ENCODE measurements at regions not wholly inside any gene's neighbourhood (a gene's known extent, or its start where the extent isn't known, plus 50 kb on each side); places are given as distances from the start of the nearest gene placed in this dataset.
"Not testable (repeated sequence)": the region's sequence is repeated elsewhere in the genome, so short reads cannot be mapped to it uniquely, and the experiment has no call there.

DNA sequence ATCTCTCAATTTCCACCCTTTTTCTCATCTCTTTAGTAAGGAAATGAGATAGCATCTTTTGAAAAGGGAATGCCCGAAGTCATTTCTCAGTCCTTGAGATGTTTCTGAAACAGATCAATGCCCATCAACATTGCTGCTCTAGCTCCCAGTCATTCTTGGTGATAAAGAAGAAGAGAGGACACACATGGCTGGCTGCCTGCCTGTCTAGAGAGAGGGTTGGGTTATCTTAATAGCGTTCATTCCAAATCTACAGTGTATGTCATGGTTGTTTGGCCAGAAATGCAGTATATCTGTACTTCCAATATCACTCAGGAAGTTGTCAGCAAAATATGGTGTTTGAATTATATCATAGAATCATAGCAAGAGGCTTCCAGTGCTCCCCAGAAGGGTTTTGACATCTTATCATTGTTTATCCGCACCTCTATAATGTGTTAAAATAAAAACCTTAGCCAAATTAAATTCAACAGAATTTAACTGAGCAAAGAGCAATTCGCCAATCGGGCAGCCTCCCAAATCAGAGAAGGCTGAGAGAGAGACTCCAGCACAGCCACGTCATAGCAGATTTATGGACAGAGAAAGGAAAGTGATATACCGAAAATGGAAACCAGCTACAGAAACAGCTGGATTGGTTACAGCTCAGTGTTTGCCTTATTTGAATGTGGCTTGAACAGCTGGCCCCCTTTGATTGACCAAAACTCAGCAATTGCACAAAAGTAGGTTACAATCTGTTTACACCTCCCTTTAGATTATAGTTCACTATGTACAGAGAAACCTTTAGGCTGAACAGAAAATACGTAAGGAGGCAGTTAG, 321.0 kb upstream of the FRG1 start:
- DNase-seq (ENCODE audit: extremely low read depth, low read depth, low spot score), result not testable (repeated sequence)

DNA sequence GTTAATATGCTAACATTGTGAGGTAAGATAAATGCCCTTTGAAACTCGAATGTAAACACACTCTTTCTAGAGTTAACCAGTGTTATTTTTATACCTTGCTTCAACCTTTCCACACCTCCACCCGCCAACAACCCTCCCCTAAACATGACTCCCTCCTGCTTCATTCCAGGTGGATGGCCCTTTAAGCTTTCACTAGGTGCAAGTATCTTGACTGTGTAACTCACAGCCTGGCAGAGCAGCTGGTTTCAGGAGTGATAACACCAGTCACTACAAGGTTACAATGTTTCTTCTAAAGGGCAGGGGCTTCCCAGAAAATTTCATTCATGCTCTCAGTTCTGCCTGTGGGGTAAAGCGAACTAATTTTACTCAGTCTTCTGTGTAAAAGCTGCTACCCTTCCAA, 318.1 kb upstream of the FRG1 start:
- not testable (repeated sequence) for DNase-seq (ENCODE audit: extremely low read depth, low read depth, low spot score)

DNA sequence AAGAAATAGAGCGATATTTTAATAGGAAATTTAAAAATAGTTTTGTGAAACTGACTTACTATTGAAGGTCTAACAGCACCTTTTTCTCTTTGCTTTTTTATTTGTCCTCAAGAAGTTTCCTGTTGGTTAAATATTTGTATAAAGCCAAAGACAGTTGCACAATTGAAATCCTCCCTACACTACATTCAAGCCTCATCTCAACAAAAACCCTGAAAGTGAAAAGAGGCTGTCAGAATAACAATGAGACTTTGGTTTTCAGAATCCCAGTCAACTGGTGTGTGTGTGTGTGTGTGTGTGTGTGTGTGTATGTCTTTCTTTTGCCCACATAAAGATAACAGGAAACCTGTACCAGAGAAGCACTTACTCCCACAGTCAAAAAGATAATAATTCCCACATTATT, 313.6 kb upstream of the FRG1 start:
- DNase-seq (ENCODE audit: extremely low read depth, low read depth, low spot score), result not testable (repeated sequence)

DNA sequence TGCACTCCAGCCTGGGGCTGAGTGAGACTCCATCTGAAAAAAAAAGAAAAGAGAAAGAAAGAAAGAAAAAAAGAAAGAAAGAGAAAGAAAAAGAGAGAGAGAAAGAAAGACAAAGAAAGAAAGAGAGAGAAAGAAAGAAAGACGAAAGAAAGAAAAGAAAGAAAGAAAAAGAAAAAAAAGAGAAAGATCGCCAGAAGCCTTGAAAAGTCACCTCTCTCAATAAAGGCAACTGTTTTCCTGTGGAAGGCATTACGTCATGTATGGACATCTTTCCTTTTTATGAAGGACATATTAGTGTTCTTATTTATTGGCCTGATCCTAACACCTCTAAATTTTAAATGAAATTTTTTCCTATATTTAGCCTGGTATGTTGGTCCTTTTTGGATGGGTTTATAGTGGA, 310.9 kb upstream of the FRG1 start:
- DNase-seq (ENCODE audit: extremely low read depth, low read depth, low spot score), result not testable (repeated sequence)

DNA sequence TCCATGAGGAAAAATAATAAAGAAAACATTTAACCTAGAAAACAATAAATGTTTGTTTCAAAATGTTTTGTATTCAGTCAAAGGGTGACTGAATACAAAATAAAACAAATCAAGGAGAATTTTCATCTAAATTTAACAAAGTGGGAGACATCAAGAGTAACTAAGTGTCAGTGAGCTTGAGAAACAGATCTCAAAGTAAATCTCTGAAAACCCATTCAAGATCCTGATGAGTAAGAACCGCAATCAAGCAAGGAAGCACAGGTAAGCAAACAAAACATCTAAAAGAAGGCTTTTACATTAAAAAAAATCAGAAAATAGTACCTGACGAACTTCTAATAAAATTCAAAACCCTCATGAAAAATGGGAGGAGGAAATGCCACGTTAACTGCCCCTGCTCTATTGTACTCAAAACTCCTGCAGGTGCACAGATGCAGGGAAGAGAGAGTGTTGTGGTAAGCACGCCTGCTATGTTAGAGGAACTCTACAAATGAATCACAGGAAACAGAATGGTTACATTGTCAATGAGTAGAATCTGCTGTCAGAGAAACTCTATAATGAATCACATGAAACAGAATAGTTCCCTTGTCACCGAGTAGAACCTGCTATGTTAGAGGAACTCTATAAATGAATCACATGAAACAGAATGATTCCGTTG, 309.6 kb upstream of the FRG1 start:
- not testable (repeated sequence) for DNase-seq (ENCODE audit: extremely low read depth, low read depth, low spot score)

DNA sequence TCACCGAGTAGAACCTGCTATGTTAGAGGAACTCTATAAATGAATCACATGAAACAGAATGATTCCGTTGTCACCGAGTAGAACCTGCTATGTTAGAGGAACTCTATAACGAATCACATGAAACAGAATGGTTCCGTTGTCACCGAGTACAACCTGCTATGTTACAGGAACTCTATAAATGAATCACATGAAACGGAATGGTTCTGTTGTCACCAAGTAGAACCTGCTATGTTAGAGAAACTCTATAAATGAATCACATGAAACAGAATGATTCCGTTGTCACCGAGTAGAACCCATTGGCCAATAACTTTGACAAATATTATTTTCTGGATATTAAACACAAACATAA, 309.1 kb upstream of the FRG1 start:
- not testable (repeated sequence) for DNase-seq (ENCODE audit: extremely low read depth, low read depth, low spot score)

DNA sequence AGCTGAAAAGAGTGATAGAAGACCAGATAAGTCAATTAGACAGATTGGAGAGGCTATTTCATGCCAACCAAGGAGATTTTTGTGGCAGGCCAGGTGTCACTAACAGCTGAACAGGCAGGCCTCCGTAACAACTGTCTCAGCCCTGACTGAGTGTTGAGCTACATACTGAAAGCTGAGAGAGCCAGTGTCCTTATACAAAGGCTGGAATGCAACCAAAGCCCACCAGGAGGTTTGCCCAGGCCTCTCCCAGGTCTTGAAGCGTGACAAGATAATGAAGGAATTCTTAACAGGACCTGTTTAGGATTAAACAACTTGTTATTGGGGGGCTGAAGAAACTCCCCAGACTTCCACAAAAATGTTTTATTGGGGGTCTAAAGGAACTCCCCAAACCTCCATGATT, 290.2 kb upstream of the FRG1 start:
- not testable (repeated sequence) for DNase-seq (ENCODE audit: extremely low read depth, low read depth, low spot score)

DNA sequence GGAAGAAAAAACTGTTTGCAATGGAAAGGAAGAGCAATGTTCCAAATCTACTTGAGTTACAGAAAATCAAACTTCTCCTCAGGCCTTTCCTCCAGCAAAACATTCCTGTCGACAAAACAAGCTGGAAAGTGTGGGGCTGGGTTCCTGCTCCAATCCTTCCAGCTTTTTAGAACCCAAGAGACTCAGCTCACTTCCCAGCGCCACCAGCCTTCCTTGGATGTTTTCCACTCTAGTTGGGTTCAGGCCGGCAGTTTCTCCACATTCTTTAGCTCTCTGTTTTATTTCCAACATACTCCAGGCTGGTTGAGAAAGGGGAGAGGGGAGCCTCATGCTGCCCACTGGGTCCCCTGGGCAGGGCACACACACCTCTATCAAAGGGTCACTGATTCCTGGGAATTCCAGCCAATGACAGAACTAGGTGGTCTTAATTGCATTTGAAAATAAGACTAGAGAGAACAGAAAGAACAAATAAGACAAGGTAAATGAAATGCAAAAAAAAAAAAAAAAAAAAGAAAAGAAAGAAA, 287.5 kb upstream of the FRG1 start:
- DNase-seq (ENCODE audit: extremely low read depth, low read depth, low spot score), result not testable (repeated sequence)

DNA sequence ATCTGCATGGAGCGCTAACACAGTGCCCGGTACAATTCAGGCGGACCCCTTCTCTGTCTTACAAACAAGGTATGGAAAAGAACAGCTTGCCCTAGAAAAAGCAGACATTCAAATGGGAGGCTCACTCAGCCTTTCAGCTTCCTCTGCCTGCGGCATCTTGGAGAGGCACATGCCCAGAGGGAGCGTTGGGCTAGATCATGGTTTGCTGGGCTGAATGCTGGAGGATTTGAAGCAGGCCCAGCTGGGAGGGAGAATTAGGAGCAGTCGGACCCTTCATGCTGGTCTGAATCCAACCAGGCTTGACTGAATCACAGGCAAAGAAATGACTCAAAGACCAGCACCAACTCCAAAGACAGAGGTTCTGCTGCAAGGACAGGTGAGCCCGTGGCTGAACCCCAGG, 286.7 kb upstream of the FRG1 start:
- not testable (repeated sequence) for DNase-seq (ENCODE audit: extremely low read depth, low read depth, low spot score)

DNA sequence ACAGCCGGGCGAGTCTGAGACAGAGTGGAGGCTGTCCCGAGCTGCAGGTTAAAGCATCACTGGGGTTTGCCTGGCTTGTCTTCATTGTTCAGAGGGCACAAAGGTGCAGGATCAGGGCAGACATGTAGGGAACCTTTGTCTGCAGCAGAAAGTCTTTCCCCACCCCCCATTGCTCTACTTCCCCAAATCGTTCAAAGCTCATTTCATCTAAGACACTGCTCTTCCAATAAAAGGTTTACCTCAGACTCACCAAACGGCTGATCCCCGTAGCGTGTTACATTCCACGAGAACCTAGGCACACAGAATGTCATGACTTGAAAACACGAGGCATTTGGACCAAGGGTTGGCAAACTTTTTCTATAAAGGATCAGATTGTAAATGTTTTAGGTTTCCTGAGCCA, 286.3 kb upstream of the FRG1 start:
- DNase-seq (ENCODE audit: extremely low read depth, low read depth, low spot score), result not testable (repeated sequence)

DNA sequence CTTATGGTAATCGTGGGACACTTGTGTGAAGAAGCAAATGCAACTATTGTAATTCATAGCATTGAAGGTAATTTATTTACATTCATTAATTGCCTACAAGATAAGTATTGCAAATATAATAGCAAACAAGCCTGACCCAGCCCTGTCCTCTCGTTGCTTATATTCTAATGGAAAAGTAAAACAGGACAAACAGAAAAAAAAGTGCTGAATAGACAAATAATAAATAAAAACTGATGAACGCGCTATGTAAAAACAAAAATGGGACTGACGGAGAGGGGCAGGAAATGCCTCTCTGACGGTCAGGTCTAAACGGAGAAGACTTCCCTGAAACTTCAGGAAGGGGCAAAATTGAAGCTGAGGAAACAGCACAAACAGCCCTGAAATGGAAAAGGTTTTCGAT, 284.9 kb upstream of the FRG1 start:
- not testable (repeated sequence) for DNase-seq (ENCODE audit: extremely low read depth, low read depth, low spot score)

DNA sequence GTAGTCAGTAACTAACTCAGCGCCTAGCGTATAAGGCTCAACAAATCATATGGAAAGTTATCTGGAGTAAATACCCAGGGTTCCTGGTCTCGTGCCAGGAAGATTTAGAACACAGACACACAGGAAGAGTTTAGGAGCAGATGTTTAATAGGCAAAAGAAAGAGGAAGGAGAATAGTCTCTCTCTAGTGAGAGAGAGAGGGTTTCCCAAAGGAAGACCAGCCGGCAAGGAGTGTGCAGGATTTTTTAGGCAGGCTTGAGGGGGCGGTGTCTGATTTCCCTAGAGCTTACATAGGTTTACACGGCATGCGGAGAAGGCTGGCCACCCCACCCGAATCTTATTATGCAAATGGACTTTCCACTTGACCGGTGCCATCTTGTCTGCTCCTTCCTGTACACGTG, 284.0 kb upstream of the FRG1 start:
- DNase-seq (ENCODE audit: extremely low read depth, low read depth, low spot score), result no peak

DNA sequence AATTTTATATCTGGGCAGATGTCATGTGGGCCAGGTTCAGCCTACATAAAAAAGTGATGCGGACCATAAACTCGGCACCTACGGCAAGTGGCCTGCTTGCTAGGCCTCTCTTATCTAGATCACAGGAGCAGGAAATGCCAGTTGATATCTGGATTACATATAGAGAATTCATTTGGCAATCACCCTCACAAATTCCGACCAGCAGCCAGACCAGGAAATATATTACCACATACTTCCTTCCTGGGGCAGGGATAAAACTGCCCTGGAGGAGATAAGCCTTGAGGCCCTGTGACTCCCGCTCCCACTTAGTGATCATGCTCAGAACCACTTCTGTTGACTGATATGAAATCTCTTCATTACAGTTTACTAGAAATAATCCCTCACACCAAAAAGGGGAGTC, 282.4 kb upstream of the FRG1 start:
- DNase-seq (ENCODE audit: extremely low read depth, low read depth, low spot score), result not testable (repeated sequence)

DNA sequence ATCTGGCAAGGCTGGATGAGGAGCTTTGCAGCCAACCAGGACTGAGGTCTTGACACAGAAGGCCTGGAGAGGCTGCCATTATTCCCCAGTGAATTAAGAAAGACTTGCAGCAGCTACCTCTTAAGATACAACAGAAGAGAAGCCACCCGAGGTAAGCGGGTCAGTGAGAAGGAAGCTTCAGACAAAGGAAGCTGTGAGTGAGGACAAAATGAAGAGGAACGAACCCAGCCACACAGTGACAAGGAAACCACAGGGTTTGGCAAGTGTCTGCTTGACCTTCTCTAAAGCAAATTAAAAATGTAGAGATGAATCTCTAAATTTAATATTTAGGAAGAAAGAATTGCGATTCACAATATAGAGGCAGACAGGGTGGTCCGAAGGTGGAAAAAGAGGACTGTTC, 281.8 kb upstream of the FRG1 start:
- DNase-seq (ENCODE audit: extremely low read depth, low read depth, low spot score), result not testable (repeated sequence)

DNA sequence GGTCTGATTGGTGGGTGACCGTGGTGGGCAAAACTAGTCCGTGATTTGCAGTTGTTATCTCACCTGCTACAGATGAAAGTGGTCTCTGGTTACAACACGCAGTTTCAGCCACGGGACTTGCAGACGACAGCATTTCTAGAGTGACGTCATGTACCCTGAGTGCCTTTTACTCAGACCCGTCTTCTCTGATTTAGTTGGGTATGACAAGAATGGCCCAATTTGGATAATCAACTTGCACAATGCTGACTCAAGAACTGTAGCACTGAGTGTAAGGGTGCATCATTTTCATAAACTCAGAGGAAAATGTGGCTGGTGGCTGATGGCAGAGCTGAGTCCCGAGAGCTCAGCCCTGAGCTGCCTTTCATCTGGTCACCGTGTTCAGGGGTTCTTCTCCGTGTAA, 281.4 kb upstream of the FRG1 start:
- DNase-seq (ENCODE audit: extremely low read depth, low read depth, low spot score), result no peak

DNA sequence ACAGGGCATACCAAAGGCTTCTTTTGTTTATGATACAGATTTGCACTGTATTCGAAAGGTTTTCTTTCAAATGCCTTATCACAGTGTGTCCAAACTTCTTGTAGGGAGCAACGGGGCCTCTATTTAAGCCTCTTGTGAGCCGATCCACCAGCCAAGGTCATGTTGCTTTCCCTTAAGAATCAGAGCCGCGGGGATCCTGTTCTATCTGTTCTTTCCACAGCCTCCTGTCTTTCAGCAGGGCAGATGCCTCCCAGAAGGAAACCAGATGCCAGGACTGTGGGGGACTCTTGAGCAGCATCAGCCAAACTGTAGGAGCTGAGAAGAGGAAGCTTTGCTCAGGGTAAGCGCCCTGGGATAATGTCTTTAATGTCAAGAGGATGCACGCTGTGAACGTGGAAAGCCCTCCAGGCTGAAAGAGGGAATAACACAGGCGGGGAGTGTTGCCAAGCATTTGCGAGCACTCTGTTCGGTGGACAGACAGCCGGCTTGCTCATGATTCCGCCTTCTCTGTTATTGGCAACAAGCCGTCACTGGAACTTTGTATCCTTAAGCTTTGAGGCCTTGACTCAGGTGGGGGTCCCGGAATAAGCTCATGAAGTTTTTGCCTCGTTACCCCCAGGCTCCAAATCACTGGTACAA, 279.8 kb upstream of the FRG1 start:
- no peak for DNase-seq (ENCODE audit: extremely low read depth, low read depth, low spot score)

DNA sequence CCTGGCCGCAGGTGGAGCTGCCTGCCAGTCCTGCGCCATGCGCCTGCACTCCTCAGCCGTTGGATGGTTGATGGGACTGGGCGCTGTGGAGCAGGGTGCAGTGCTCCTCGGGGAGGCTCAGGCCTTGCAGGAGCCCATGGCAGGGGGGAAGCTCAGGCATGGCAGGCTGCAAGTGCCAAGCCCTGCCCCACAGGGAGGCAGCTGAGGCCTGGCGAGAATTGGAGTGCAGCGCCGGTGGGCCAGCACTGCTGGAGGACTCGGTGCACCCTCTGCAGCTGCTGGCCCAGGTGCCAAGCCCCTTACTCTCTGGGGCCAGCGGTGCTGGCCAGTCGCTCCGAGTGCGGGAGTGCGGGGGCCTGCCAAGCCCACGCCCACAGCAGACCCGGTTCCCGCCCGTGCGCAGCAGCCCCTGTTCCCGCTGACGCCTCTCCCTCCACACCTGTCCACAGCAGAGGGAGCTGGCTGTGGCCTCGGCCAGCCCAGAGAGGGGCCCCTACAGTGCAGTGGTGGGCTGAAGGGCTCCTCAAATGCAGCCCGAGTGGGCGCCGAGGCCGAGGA, 275.9 kb upstream of the FRG1 start:
- no peak for DNase-seq (ENCODE audit: extremely low read depth, low read depth, low spot score)

DNA sequence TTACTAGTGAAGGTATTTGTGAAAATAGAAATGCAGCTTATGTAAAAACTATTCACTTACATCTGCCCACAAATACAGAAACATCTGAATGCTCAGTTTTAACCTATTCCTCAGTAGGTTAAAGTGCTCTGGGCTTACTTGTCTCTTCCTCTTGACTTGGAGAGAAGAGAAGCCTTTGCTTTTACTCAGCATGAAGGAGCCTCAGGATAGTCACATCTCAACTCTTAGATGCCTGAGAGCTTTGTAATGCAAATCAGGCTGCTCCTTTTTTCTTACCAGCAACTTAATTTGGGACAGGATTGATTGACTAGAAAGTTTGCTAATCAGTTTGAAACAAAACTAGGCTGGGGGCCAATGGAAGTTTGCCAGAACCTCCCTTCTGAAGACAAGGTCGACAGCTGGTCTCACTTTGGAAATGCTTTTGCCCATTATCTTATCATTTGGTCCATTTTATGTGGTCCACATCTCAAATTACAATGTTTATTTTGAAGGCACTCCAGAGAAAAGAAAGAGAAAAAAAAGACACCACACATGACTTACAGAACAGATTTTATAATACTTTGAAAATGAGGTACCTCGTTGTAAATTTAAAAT, 274.9 kb upstream of the FRG1 start:
- not testable (repeated sequence) for DNase-seq (ENCODE audit: extremely low read depth, low read depth, low spot score)

DNA sequence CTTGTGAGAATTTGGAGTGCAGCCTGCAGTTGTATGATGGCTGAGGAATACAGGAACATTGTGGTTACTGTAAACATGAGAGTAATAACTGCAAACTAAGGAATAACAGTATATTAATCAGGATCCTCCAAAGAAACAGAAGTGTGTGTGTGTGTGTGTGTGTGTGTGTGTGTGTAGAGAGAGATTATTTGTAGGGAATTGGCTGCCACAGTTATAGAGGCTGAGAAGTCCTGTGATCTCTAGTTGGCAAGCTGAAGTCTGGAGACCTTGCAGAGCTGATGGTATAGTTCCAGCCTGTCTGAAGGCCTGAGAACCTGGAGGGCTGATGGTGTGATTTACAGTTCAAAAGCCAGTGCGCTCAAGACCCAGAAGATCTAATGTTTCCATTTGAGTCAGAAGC, 273.3 kb upstream of the FRG1 start:
- DNase-seq (ENCODE audit: extremely low read depth, low read depth, low spot score), result not testable (repeated sequence)

DNA sequence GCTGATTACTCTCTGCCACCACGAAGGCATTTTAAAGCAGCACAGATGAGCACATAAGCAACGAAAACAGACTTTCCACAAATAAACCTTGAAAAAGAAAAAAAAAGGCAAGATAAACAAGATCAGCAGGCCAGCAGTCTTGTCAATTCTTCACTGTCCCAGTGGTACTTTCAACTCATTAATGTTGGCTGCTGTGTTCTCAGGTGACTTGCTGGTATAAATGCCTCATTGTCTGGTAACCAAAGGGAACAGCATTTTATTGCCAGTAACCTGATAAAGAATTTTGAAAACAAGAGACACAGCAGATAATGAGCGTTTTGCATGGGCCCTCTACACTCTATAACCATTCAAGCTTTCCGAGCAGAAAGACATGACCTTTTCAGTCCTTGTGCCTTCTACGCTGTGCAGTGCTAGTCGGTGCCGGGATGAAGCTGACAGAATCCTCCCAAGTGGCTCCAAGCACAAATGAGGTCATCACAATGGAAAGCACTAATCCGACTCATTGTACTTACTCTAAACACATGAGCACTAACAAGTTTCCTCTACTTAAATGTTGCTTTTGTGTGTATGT, 242.9 kb upstream of the FRG1 start:
- DNase-seq (ENCODE audit: extremely low read depth, low read depth, low spot score), result not testable (repeated sequence)

DNA sequence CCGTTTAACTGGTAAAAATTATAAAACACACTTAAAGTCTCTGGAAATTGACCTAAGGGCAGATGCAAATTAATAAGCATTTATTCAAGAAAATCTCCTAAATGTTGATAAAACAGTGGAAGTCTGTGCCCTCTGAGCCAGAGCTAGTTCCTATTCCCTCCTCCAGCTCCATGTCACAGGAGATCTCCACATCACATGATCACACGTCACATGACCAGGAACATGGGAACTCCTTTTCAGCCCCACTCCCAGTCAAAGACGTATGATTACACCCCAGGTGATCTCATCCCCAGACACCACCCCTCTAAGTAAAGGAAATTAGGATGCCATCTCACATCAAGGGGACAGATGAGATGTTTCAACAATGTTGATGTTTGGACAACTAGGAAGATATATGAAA, 237.7 kb upstream of the FRG1 start:
- not testable (repeated sequence) for DNase-seq (ENCODE audit: extremely low read depth, low read depth, low spot score)
